PC-9 (cell line): ENCODE measurements at regions not wholly inside any gene's neighbourhood (a gene's known extent, or its start where the extent isn't known, plus 50 kb on each side); places are given as distances from the start of the nearest gene placed in this dataset.

ENCODE experiments used
- BruUV-seq: library from RNA; stranded (reverse); fragments of 400-500 nt; replicated peaks from 2 replicates; lab custom pipeline; 2021; lab: Mats Ljungman, UMichigan
- CTCF ChIA-PET: fragments of 300-600 bp; sonication (Branson Sonifier 250); formaldehyde crosslinking; loops from one replicate; lab custom pipeline; 2022; ENCODE audit warnings: antibody characterized with exemption; lab: Charles Lee
- POLR2A ChIA-PET: fragments of 300-600 bp; sonication (Branson Sonifier 250); formaldehyde crosslinking; loops from one replicate; lab custom pipeline; 2022; ENCODE audit warnings: antibody characterized with exemption; ENCODE audit not compliant: unreplicated experiment; lab: Charles Lee
- DNase-seq, 2 experiments: peaks; one replicate each; pipeline versions ENCODE4 v3.0.0 to v3.0.0-alpha.2; 2015 to 2022; ENCODE audit warnings: mixed read lengths in 1 of 2
- H2AFZ ChIP-seq: fragments of 200-600 bp; sonication (generic); 2 replicates; pipeline ENCODE4 v1.8.1; 2017; ENCODE audit warnings: antibody characterized with exemption
- H3F3A ChIP-seq: fragments of 200-600 bp; sonication (generic); 2 replicates; pipeline ENCODE4 v1.8.1; 2017; ENCODE audit warnings: antibody characterized with exemption, mild to moderate bottlenecking, low read depth; ENCODE audit not compliant: insufficient read depth
- H3K27ac ChIP-seq: fragments of 200-600 bp; sonication (generic); 2 replicates; pipeline ENCODE4 v1.6.1; 2016; ENCODE audit warnings: mixed run types
- H3K27me3 ChIP-seq: fragments of 200-600 bp; sonication (generic); 2 replicates; pipeline ENCODE4 v1.6.1; 2016; ENCODE audit warnings: low read depth, mixed run types; ENCODE audit not compliant: insufficient read depth
- H3K36me3 ChIP-seq: fragments of 200-600 bp; sonication (generic); 2 replicates; pipeline ENCODE4 v1.6.1; 2016; ENCODE audit warnings: low read depth, mixed run types
- H3K4me1 ChIP-seq: fragments of 200-600 bp; sonication (generic); replicated peaks from 2 replicates; pipeline ENCODE4 v1.6.1; 2016; ENCODE audit warnings: mixed run types; ENCODE audit not compliant: insufficient read depth
- H3K4me2 ChIP-seq: fragments of 200-600 bp; sonication (generic); 2 replicates; pipeline ENCODE4 v1.6.1; 2017; ENCODE audit warnings: mixed run types
- H3K4me3 ChIP-seq: fragments of 200-600 bp; sonication (generic); 2 replicates; pipeline ENCODE4 v1.6.1; 2016; ENCODE audit warnings: mixed run types
- H3K79me2 ChIP-seq: fragments of 200-600 bp; sonication (generic); 2 replicates; pipeline ENCODE4 v1.6.1; 2017; ENCODE audit warnings: low read depth, mixed run types
- H3K9me2 ChIP-seq: fragments of 200-600 bp; sonication (generic); 2 replicates; pipeline ENCODE4 v1.8.1; 2017; ENCODE audit warnings: mild to moderate bottlenecking; ENCODE audit not compliant: insufficient read depth
- H3K9me3 ChIP-seq: fragments of 200-600 bp; sonication (generic); 2 replicates; pipeline ENCODE4 v1.8.1; 2016; ENCODE audit warnings: low read depth; ENCODE audit not compliant: insufficient read depth
- H4K20me1 ChIP-seq: fragments of 200-600 bp; sonication (generic); 2 replicates; pipeline ENCODE4 v1.8.1; 2017; ENCODE audit not compliant: insufficient read depth
- CTCF ChIP-seq: fragments of 200-600 bp; sonication (generic); conservative IDR thresholded peaks from 2 replicates; pipeline ENCODE4 v1.6.1; 2017; ENCODE audit warnings: mixed run types, antibody characterized with exemption, mild to moderate bottlenecking, moderate library complexity
- EZH2 ChIP-seq: fragments of 200-600 bp; sonication (generic); IDR thresholded peaks from 2 replicates; pipeline ENCODE4 v1.8.0; 2017; ENCODE audit warnings: antibody characterized with exemption, low read depth
- intact Hi-C: fragments of 100-400 bp; cut with micrococcal nuclease; formaldehyde crosslinking; loops from one replicate; pipeline ENCODE4 v1.10.0; 2022; ENCODE audit not compliant: unreplicated experiment

GRCh38 chr4:166230841-166231240 lies 357.8 kb downstream of the TLL1 start:
- Histone ChIP-seq H3K9me2 (no peaks in the 10 kb centered on the region), H3K79me2 (no peaks in the 10 kb centered on the region), H3F3A (no peaks in the 10 kb centered on the region), H3K4me3 (no peak overlapping the region), H2AFZ (no peak overlapping the region), H3K4me1 (no peaks in the 10 kb centered on the region), H3K4me2 (no peak overlapping the region), H3K27me3 (no peaks in the 10 kb centered on the region), H3K27ac (no peak overlapping the region), H3K9me3 (peaks cover 2% of the 10 kb centered on the region; the same call in 1 of the 2 replicates), H3K36me3 (no peaks in the 10 kb centered on the region), H4K20me1 (no peaks in the 10 kb centered on the region)
- ChIA-PET POLR2A (no interaction called here), CTCF (no interaction called here)
- intact Hi-C loops = no loop called here
- TF ChIP-seq CTCF = no peak
- no peak for TF ChIP-seq EZH2
- BruUV-seq = no TSS peak
- DNase-seq = no peak

GRCh38 chr4:166239354-166239753 lies 366.3 kb downstream of the TLL1 start:
- Histone ChIP-seq H3K79me2 (no peaks in the 10 kb centered on the region), H3K9me3 (peaks cover 2% of the 10 kb centered on the region; the same call in 1 of the 2 replicates), H3K9me2 (no peaks in the 10 kb centered on the region), H3K4me3 (no peak overlapping the region), H3K4me2 (no peak overlapping the region), H4K20me1 (no peaks in the 10 kb centered on the region), H2AFZ (no peak overlapping the region), H3F3A (no peaks in the 10 kb centered on the region), H3K4me1 (no peaks in the 10 kb centered on the region), H3K36me3 (no peaks in the 10 kb centered on the region), H3K27ac (no peak overlapping the region), H3K27me3 (no peaks in the 10 kb centered on the region)
- ChIA-PET POLR2A (no interaction called here), CTCF (no interaction called here)
- no peak for DNase-seq
- intact Hi-C loops = no loop called here
- TF ChIP-seq CTCF (no peak), EZH2 (no peak)
- no TSS peak for BruUV-seq

- no peaks in the 10 kb centered on the region for H3K9me3 ChIP-seq
- no peaks in the 10 kb centered on the region for H3K79me2 ChIP-seq
- no peak overlapping the region for H3K27ac ChIP-seq
- H3K36me3 ChIP-seq = no peaks in the 10 kb centered on the region
- ChIA-PET POLR2A (no interaction called here), CTCF (no interaction called here)
- H3K9me2 ChIP-seq = no peaks in the 10 kb centered on the region
- intact Hi-C loops = loop anchor here (2.0 to 10.0 kb wide), 2 partner anchors 88 to 718 kb away; no protein-coding TSS in a partner anchor
- H3K4me2 ChIP-seq = no peak overlapping the region
- H3K4me3 ChIP-seq = no peak overlapping the region
- H4K20me1 ChIP-seq = no peaks in the 10 kb centered on the region
- TF ChIP-seq EZH2 (no peak), CTCF (peak; percentile 57)
- no peaks in the 10 kb centered on the region for H3F3A ChIP-seq
- BruUV-seq = no TSS peak
- H3K4me1 ChIP-seq = no peaks in the 10 kb centered on the region
- no peak overlapping the region for H2AFZ ChIP-seq
- no peak for DNase-seq
- H3K27me3 ChIP-seq = no peaks in the 10 kb centered on the region
Observed at GRCh38 chr4:166252487-166253402, 379.7 kb downstream of the TLL1 start.
